Hepatocyte (in vitro differentiated cells): ENCODE measurements at regions not wholly inside any gene's neighbourhood (a gene's known extent, or its start where the extent isn't known, plus 50 kb on each side); places are given as distances from the start of the nearest gene placed in this dataset.
A peak's percentile ranks its signal among the peaks of the same experiment; 100 is the strongest.

Experiments used
- DNase-seq: peaks from one replicate; pipeline ENCODE4 v3.0.0-alpha.2; 2016; ENCODE audit warnings: low spot score
- H2AFZ ChIP-seq: fragments of 200-600 bp; sonication (generic); 2 replicates; pipeline ENCODE4 v1.6.0; 2016; ENCODE audit warnings: antibody characterized with exemption, mild to moderate bottlenecking
- H3K27ac ChIP-seq: fragments of 200-600 bp; sonication (generic); 2 replicates; pipeline ENCODE4 v1.5.1; 2016; ENCODE audit warnings: mild to moderate bottlenecking
- H3K27me3 ChIP-seq: fragments of 200-600 bp; sonication (generic); 2 replicates; pipeline ENCODE4 v1.6.1; 2016
- H3K36me3 ChIP-seq: fragments of 200-600 bp; sonication (generic); replicated peaks from 2 replicates; pipeline ENCODE4 v1.5.1; 2016; ENCODE audit warnings: low read depth; ENCODE audit not compliant: insufficient read depth
- H3K4me1 ChIP-seq: fragments of 200-600 bp; sonication (generic); 2 replicates; pipeline ENCODE4 v1.5.1; 2016; ENCODE audit warnings: mild to moderate bottlenecking, moderate library complexity; ENCODE audit not compliant: insufficient read depth
- H3K4me2 ChIP-seq: fragments of 200-600 bp; sonication (generic); 2 replicates; pipeline ENCODE4 v1.6.0; 2016
- H3K4me3 ChIP-seq: fragments of 200-600 bp; sonication (generic); 2 replicates; pipeline ENCODE4 v1.5.1; 2016; ENCODE audit warnings: mild to moderate bottlenecking
- H3K79me2 ChIP-seq: fragments of 200-600 bp; sonication (generic); 2 replicates; pipeline ENCODE4 v1.6.0; 2017; ENCODE audit warnings: mild to moderate bottlenecking
- H3K9me2 ChIP-seq: fragments of 200-600 bp; sonication (generic); replicated peaks from 2 replicates; pipeline ENCODE4 v1.6.0; 2017; ENCODE audit warnings: mild to moderate bottlenecking; ENCODE audit not compliant: insufficient read depth
- H3K9me3 ChIP-seq: fragments of 200-600 bp; sonication (generic); 2 replicates; pipeline ENCODE4 v1.5.1; 2016; ENCODE audit warnings: low read depth, mild to moderate bottlenecking
- H4K20me1 ChIP-seq: fragments of 200-600 bp; sonication (generic); 2 replicates; pipeline ENCODE4 v1.6.0; 2016; ENCODE audit warnings: mild to moderate bottlenecking; ENCODE audit not compliant: insufficient read depth, poor library complexity, severe bottlenecking
- EZH2 ChIP-seq: fragments of 200-600 bp; sonication (generic); IDR thresholded peaks from 2 replicates; pipeline ENCODE4 v1.6.1; 2016; ENCODE audit warnings: antibody characterized with exemption, mild to moderate bottlenecking, borderline replicate concordance
- EZH2phosphoT487 ChIP-seq: fragments of 200-600 bp; sonication (generic); IDR thresholded peaks from one replicate; pipeline ENCODE4 v1.6.1; 2018; ENCODE audit warnings: antibody characterized with exemption, mild to moderate bottlenecking, low read depth, moderate library complexity; ENCODE audit not compliant: unreplicated experiment, severe bottlenecking
- WGBS: methylation state at CpG from one replicate; pipeline ENCODE4 v1.1.6; 2016; ENCODE audit warnings: low lambda C conversion rate; ENCODE audit errors: missing lambda C conversion rate; 5-methylcytosine and 5-hydroxymethylcytosine counted together
- TF ChIP-seq, protein P1 (sequence below): fragments of 200-600 bp; sonication (generic); IDR thresholded peaks from 2 replicates; pipeline ENCODE4 v1.5.1; 2016; ENCODE audit warnings: antibody characterized with exemption, mild to moderate bottlenecking; ENCODE audit not compliant: poor library complexity

DNA sequence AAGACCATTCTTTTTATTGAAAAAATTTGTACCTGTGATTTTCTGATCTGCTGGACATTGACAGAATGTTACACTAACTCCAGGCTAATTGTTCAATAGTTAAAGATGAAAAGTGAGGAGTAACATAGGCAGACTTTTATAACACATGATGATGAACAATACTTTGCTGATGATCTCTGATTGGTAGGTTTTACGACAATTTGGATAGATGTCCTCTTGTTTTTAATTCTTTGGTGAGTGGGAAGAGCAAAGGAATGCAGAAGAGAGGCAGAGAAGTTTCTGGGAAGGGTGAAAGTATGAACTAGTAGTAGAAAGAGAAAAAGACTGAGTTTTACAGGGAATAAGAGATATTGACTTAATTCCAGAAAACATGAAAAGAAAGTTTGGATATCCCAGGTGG is 267.3 kb upstream of the HAND2 start:
- no peak overlapping the region for H3K4me3 ChIP-seq
- no peak for TF ChIP-seq EZH2
- TF ChIP-seq, protein P1, sequence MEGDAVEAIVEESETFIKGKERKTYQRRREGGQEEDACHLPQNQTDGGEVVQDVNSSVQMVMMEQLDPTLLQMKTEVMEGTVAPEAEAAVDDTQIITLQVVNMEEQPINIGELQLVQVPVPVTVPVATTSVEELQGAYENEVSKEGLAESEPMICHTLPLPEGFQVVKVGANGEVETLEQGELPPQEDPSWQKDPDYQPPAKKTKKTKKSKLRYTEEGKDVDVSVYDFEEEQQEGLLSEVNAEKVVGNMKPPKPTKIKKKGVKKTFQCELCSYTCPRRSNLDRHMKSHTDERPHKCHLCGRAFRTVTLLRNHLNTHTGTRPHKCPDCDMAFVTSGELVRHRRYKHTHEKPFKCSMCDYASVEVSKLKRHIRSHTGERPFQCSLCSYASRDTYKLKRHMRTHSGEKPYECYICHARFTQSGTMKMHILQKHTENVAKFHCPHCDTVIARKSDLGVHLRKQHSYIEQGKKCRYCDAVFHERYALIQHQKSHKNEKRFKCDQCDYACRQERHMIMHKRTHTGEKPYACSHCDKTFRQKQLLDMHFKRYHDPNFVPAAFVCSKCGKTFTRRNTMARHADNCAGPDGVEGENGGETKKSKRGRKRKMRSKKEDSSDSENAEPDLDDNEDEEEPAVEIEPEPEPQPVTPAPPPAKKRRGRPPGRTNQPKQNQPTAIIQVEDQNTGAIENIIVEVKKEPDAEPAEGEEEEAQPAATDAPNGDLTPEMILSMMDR = no peak
- TF ChIP-seq EZH2phosphoT487 = no peak
- WGBS = 90% methylated on average over 1 of the region's 1 CpG
- no peaks in the 10 kb centered on the region for H3K4me1 ChIP-seq
- no peaks in the 10 kb centered on the region for H3K9me2 ChIP-seq
- no peak overlapping the region for H3K27ac ChIP-seq
- no peaks in the 10 kb centered on the region for H4K20me1 ChIP-seq
- H2AFZ ChIP-seq = no peak overlapping the region
- no peak for DNase-seq
- H3K9me3 ChIP-seq = no peaks in the 10 kb centered on the region
- H3K27me3 ChIP-seq = no peaks in the 10 kb centered on the region
- no peaks in the 10 kb centered on the region for H3K79me2 ChIP-seq
- H3K4me2 ChIP-seq = no peak overlapping the region
- H3K36me3 ChIP-seq = no peaks in the 10 kb centered on the region

- TF ChIP-seq EZH2phosphoT487 = no peak
- TF ChIP-seq, protein P1 = no peak
- no peak for TF ChIP-seq EZH2
- no peaks in the 10 kb centered on the region for H3K9me3 ChIP-seq
- H3K36me3 ChIP-seq = no peaks in the 10 kb centered on the region
- no peak overlapping the region for H2AFZ ChIP-seq
- H3K27me3 ChIP-seq = no peaks in the 10 kb centered on the region
- no peaks in the 10 kb centered on the region for H3K4me1 ChIP-seq
- H3K4me2 ChIP-seq = peak overlapping the region; percentile 33
- no peaks in the 10 kb centered on the region for H4K20me1 ChIP-seq
- peak overlapping the region; percentile 74 for H3K27ac ChIP-seq
- H3K79me2 ChIP-seq = no peaks in the 10 kb centered on the region
- no peak for DNase-seq
- H3K4me3 ChIP-seq = no peak overlapping the region
- WGBS = 40% methylated on average over 2 of the region's 2 CpGs
- no peaks in the 10 kb centered on the region for H3K9me2 ChIP-seq
These were observed 264.6 kb upstream of the HAND2 start for GRCh38 chr4:173794662-173795061.

- no peak overlapping the region for H3K4me3 ChIP-seq
These were observed 264.0 kb upstream of the HAND2 start for GRCh38 chr4:173793937-173794510.

More at GRCh38 chr4:173793937-173794510, 264.0 kb upstream of the HAND2 start:
- peak overlapping the region; percentile 33 for H3K4me2 ChIP-seq
- 74% methylated on average over 3 of the region's 3 CpGs for WGBS
- H3K79me2 ChIP-seq = no peaks in the 10 kb centered on the region
- H3K27ac ChIP-seq = peak overlapping the region; percentile 74
- no peaks in the 10 kb centered on the region for H3K27me3 ChIP-seq
- no peaks in the 10 kb centered on the region for H3K4me1 ChIP-seq
- no peaks in the 10 kb centered on the region for H4K20me1 ChIP-seq
- TF ChIP-seq EZH2 (no peak), EZH2phosphoT487 (no peak)
- TF ChIP-seq, protein P1 = no peak
- no peaks in the 10 kb centered on the region for H3K9me2 ChIP-seq
- no peak overlapping the region for H2AFZ ChIP-seq
- no peaks in the 10 kb centered on the region for H3K9me3 ChIP-seq
- DNase-seq = no peak
- no peaks in the 10 kb centered on the region for H3K36me3 ChIP-seq
